GM12878 (cell line): ENCODE measurements at regions not wholly inside any gene's neighbourhood (a gene's known extent, or its start where the extent isn't known, plus 50 kb on each side); places are given as distances from the start of the nearest gene placed in this dataset.

ENCODE experiments used
- ATAC-seq: fragments of 200-7000 bp; cut with Tn5 transposase; 3 replicates; pipeline ENCODE4 v1.9.1; 2020; ENCODE audit warnings: mild to moderate bottlenecking, moderate library complexity
- BruUV-seq: library from RNA; stranded (reverse); fragments of 400-500 nt; replicated peaks from 2 replicates; lab custom pipeline; 2021; lab: Mats Ljungman, UMichigan
- CTCF ChIA-PET: fragments of 300-600 bp; sonication (Branson Sonifier 250); formaldehyde crosslinking; extraction: SDS; loops from one replicate; lab custom pipeline; 2021; ENCODE audit warnings: inconsistent platforms; lab: Yijun Ruan, JAX
- POLR2A ChIA-PET: fragments of 350-600 bp; formaldehyde crosslinking; extraction: SDS; loops from one replicate; lab custom pipeline; 2021; ENCODE audit warnings: inconsistent platforms; lab: Charles Lee
- RAD21 ChIA-PET: fragments of 300-600 bp; sonication (Branson Sonifier 250); formaldehyde crosslinking; loops from one replicate; lab custom pipeline; 2023; ENCODE audit warnings: antibody characterized with exemption; ENCODE audit not compliant: unreplicated experiment; lab: Charles Lee
- SMC1A ChIA-PET: fragments of 300-600 bp; sonication (Branson Sonifier 250); formaldehyde crosslinking; loops from one replicate; lab custom pipeline; 2023; ENCODE audit not compliant: unreplicated experiment, uncharacterized antibody; lab: Charles Lee
- DNase-seq: peaks from one replicate; pipeline ENCODE4 v3.0.0-alpha.2; 2011; ENCODE audit warnings: low read depth, low spot score
- FAIRE-seq: peaks from 3 replicates; lab custom pipeline; 2011; peaks lifted over from hg19 to GRCh38; lab: Jason Lieb, UNC
- H2AFZ ChIP-seq: 2 replicates; pipeline ENCODE4 v1.6.0; 2011; ENCODE audit warnings: low read depth, low read length, control low read depth; ENCODE audit not compliant: control insufficient read depth
- H3K27ac ChIP-seq: 2 replicates; pipeline ENCODE4 v1.5.1; 2011; ENCODE audit warnings: control low read depth; ENCODE audit not compliant: control insufficient read depth, insufficient read depth
- H3K27me3 ChIP-seq, 2 experiments: replicated peaks in 1 of 2; 2 replicates each; pipeline versions ENCODE4 v1.6.0 to v1.6.1; 2011; ENCODE audit warnings: low read length in 1 of 2; ENCODE audit not compliant: control insufficient read depth in 2 of 2, insufficient read depth in 2 of 2
- H3K36me3 ChIP-seq, 2 experiments: 2 replicates each; pipeline ENCODE4 v1.5.1; 2011; ENCODE audit warnings: low read length in 1 of 2; ENCODE audit not compliant: control insufficient read depth in 2 of 2, insufficient read depth in 2 of 2
- H3K4me1 ChIP-seq: 2 replicates; pipeline ENCODE4 v1.6.1; 2011; ENCODE audit warnings: mild to moderate bottlenecking, low read length, moderate library complexity, mixed read lengths; ENCODE audit not compliant: control insufficient read depth, insufficient read depth
- H3K4me2 ChIP-seq: 2 replicates; pipeline ENCODE4 v1.6.0; 2011; ENCODE audit warnings: control low read depth; ENCODE audit not compliant: control insufficient read depth, insufficient read depth
- H3K4me3 ChIP-seq: fragments of 200-600 bp; sonication (generic); 2 replicates; pipeline ENCODE4 v1.5.1; 2016
- H3K79me2 ChIP-seq: 2 replicates; pipeline ENCODE4 v1.6.0; 2011; ENCODE audit warnings: low read length; ENCODE audit not compliant: control insufficient read depth, insufficient read depth
- H3K9ac ChIP-seq: 2 replicates; pipeline ENCODE4 v1.8.0; 2011; ENCODE audit warnings: low read length, control low read depth, mixed read lengths; ENCODE audit not compliant: control insufficient read depth, insufficient read depth
- H3K9me3 ChIP-seq: replicated peaks from 3 replicates; pipeline ENCODE4 v1.5.1; 2011; ENCODE audit warnings: mild to moderate bottlenecking, low read length; ENCODE audit not compliant: control insufficient read depth, insufficient read depth
- H4K20me1 ChIP-seq: 2 replicates; pipeline ENCODE4 v1.6.0; 2011; ENCODE audit not compliant: control insufficient read depth, insufficient read depth
- HDAC6 ChIP-seq: fragments of 200-600 bp; sonication (generic); IDR thresholded peaks from one replicate; pipeline ENCODE4 v1.8.0; 2017; ENCODE audit warnings: antibody characterized with exemption; ENCODE audit not compliant: unreplicated experiment
- IRF3 ChIP-seq: fragments of 450-650 bp; IDR thresholded peaks from 2 replicates; pipeline ENCODE4 v1.6.1; 2014; ENCODE audit warnings: mild to moderate bottlenecking
- IRF5 ChIP-seq: fragments of 450-650 bp; IDR thresholded peaks from 2 replicates; pipeline ENCODE4 v1.6.1; 2017; ENCODE audit warnings: borderline replicate concordance
- MTA3 ChIP-seq: IDR thresholded peaks from 2 replicates; pipeline ENCODE4 v1.6.1; 2012; ENCODE audit warnings: low read length, inconsistent platforms, borderline replicate concordance
- NFIC ChIP-seq: IDR thresholded peaks from 2 replicates; pipeline ENCODE4 v1.6.1; 2012; ENCODE audit warnings: low read depth, mild to moderate bottlenecking, inconsistent platforms, low read length, moderate library complexity
- PAX8 ChIP-seq: fragments of 450-650 bp; IDR thresholded peaks from 2 replicates; pipeline ENCODE4 v1.6.1; 2017; ENCODE audit warnings: mild to moderate bottlenecking, moderate library complexity
- RAD51 ChIP-seq: fragments of 450-650 bp; IDR thresholded peaks from 2 replicates; pipeline ENCODE4 v1.6.1; 2016; ENCODE audit warnings: moderate library complexity, mild to moderate bottlenecking, inconsistent platforms
- ZBED1 ChIP-seq: IDR thresholded peaks from 2 replicates; pipeline ENCODE4 v1.6.1; 2016; ENCODE audit warnings: borderline replicate concordance
- ZNF274 ChIP-seq: IDR thresholded peaks from one replicate; pipeline ENCODE4 v1.8.0; 2011; ENCODE audit not compliant: insufficient read length, insufficient read depth
- ZZZ3 ChIP-seq: IDR thresholded peaks from 2 replicates; pipeline ENCODE4 v1.6.1; 2011; ENCODE audit warnings: low read depth; ENCODE audit not compliant: control insufficient read depth, insufficient read length
- WGBS: methylation state at CpG from one replicate; pipeline ENCODE4 v1.1.6; 2016; ENCODE audit warnings: low lambda C conversion rate; ENCODE audit not compliant: insufficient replicate concordance, insufficient coverage; ENCODE audit errors: missing lambda C conversion rate; 5-methylcytosine and 5-hydroxymethylcytosine counted together
- in situ Hi-C: fragments of 300-500 bp; cut with MboI; formaldehyde crosslinking; loops from 9 replicates; pipeline ENCODE4 v1.14.3; 2018; ENCODE audit warnings: mixed read lengths
- intact Hi-C: fragments of 100-400 bp; cut with micrococcal nuclease; formaldehyde crosslinking; loops from one replicate; pipeline ENCODE4 v1.14.2; 2022; ENCODE audit not compliant: unreplicated experiment

GRCh38 chr10:2817940-2818636 lies 249.3 kb upstream of the PFKP start:
- no peak overlapping the region for H3K4me2 ChIP-seq
- no peaks in the 10 kb centered on the region for H3K36me3 ChIP-seq
- ATAC-seq (no peak), FAIRE-seq (no peak), DNase-seq (no peak)
- ChIA-PET CTCF (no interaction called here), SMC1A (interaction anchor here (0.7 kb wide), 1 partner anchor 31 kb away, joined by 3 read pairs; no protein-coding TSS in a partner anchor), POLR2A (no interaction called here), RAD21 (no interaction called here)
- H3K4me1 ChIP-seq: no peaks in the 10 kb centered on the region
- no peaks in the 10 kb centered on the region for H3K9me3 ChIP-seq
- no peak for TF ChIP-seq ZNF274
- TF ChIP-seq IRF3: no peak
- TF ChIP-seq HDAC6: no peak
- H3K9ac ChIP-seq: no peak overlapping the region
- intact Hi-C loops: no loop called here
- H3K4me3 ChIP-seq: no peak overlapping the region
- in situ Hi-C loops: no loop called here
- H3K27me3 ChIP-seq: no peaks in the 10 kb centered on the region
- BruUV-seq: no TSS peak
- no peak overlapping the region for H2AFZ ChIP-seq
- no peak overlapping the region for H3K27ac ChIP-seq
- WGBS: 42% methylated on average over 20 of the region's 20 CpGs
- H4K20me1 ChIP-seq: no peaks in the 10 kb centered on the region
- H3K79me2 ChIP-seq: no peaks in the 10 kb centered on the region

- ChIA-PET RAD21 (no interaction called here), POLR2A (no interaction called here), CTCF (no interaction called here), SMC1A (interaction anchor here (1.1 kb wide), 1 partner anchor 183 kb away, joined by 3 read pairs; no protein-coding TSS in a partner anchor)
- DNase-seq: no peak
- H3K79me2 ChIP-seq: no peaks in the 10 kb centered on the region
- no peak overlapping the region for H3K4me2 ChIP-seq
- no peaks in the 10 kb centered on the region for H3K27me3 ChIP-seq
- FAIRE-seq: no peak
- no peak overlapping the region for H3K4me3 ChIP-seq
- WGBS: 35% methylated on average over 7 of the region's 7 CpGs
- no peaks in the 10 kb centered on the region for H3K36me3 ChIP-seq
- BruUV-seq: no TSS peak
- no peaks in the 10 kb centered on the region for H4K20me1 ChIP-seq
- no peak for ATAC-seq
- in situ Hi-C loops: no loop called here
- H3K9ac ChIP-seq: no peak overlapping the region
- H3K4me1 ChIP-seq: no peaks in the 10 kb centered on the region
- H3K27ac ChIP-seq: no peak overlapping the region
- TF ChIP-seq ZBED1 (no peak), PAX8 (no peak), MTA3 (no peak), ZZZ3 (no peak), RAD51 (no peak), NFIC (no peak), IRF5 (no peak)
- no peak overlapping the region for H2AFZ ChIP-seq
- intact Hi-C loops: no loop called here
- H3K9me3 ChIP-seq: no peaks in the 10 kb centered on the region
Measured at GRCh38 chr10:2813693-2814092, 253.7 kb upstream of the PFKP start.
